HL-60 (cell line): ENCODE measurements at regions not wholly inside any gene's neighbourhood (a gene's known extent, or its start where the extent isn't known, plus 50 kb on each side); places are given as distances from the start of the nearest gene placed in this dataset.

ENCODE experiments used
- DNase-seq, 2 experiments: peaks; one replicate each; pipeline ENCODE4 v3.0.0-alpha.2; 2010 to 2020; ENCODE audit warnings: low read depth in 1 of 2, low spot score in 1 of 2
- H3K27ac ChIP-seq: fragments of 250-450 bp; sonication (Bioruptor Pico); replicated peaks from 2 replicates; pipeline ENCODE4 v1.5.1; 2020; ENCODE audit warnings: mild to moderate bottlenecking, moderate library complexity
- H3K27me3 ChIP-seq: fragments of 250-450 bp; sonication (Bioruptor Pico); 2 replicates; pipeline ENCODE4 v1.5.1; 2021; ENCODE audit warnings: mild to moderate bottlenecking, moderate library complexity; ENCODE audit not compliant: insufficient read depth, poor library complexity, severe bottlenecking
- H3K4me3 ChIP-seq: replicated peaks from 2 replicates; pipeline ENCODE4 v1.5.1; 2011; ENCODE audit warnings: mild to moderate bottlenecking, control low read depth, low read length; ENCODE audit not compliant: insufficient read depth
- CTCF ChIP-seq: IDR thresholded peaks from one replicate; pipeline ENCODE4 v1.5.1; 2011; ENCODE audit warnings: low read length, control low read depth, inconsistent platforms; ENCODE audit not compliant: insufficient read depth
- GABPA ChIP-seq: IDR thresholded peaks from 2 replicates; pipeline ENCODE4 v1.6.1; 2012; ENCODE audit warnings: low read depth
- POLR2AphosphoS5 ChIP-seq: IDR thresholded peaks from 2 replicates; pipeline ENCODE4 v1.6.1; 2012; ENCODE audit warnings: low read depth
- SPI1 ChIP-seq: IDR thresholded peaks from 2 replicates; pipeline ENCODE4 v1.6.1; 2012; ENCODE audit warnings: low read depth, mild to moderate bottlenecking, borderline replicate concordance
- TF ChIP-seq, protein P1 (sequence below): IDR thresholded peaks from 2 replicates; pipeline ENCODE4 v1.6.1; 2012; ENCODE audit warnings: low read depth; ENCODE audit not compliant: insufficient replicate concordance

GRCh38 chr20:11182720-11183119, 508.9 kb upstream of the JAG1 start:
- peak; percentile 13 to 90 for DNase-seq
- no peak overlapping the region for H3K27ac ChIP-seq
- TF ChIP-seq SPI1 = peak; percentile 57; the same call in 1 of the 2 replicates
- TF ChIP-seq POLR2AphosphoS5 = no peak
- no peak overlapping the region for H3K4me3 ChIP-seq
- no peaks in the 10 kb centered on the region for H3K27me3 ChIP-seq

DNA sequence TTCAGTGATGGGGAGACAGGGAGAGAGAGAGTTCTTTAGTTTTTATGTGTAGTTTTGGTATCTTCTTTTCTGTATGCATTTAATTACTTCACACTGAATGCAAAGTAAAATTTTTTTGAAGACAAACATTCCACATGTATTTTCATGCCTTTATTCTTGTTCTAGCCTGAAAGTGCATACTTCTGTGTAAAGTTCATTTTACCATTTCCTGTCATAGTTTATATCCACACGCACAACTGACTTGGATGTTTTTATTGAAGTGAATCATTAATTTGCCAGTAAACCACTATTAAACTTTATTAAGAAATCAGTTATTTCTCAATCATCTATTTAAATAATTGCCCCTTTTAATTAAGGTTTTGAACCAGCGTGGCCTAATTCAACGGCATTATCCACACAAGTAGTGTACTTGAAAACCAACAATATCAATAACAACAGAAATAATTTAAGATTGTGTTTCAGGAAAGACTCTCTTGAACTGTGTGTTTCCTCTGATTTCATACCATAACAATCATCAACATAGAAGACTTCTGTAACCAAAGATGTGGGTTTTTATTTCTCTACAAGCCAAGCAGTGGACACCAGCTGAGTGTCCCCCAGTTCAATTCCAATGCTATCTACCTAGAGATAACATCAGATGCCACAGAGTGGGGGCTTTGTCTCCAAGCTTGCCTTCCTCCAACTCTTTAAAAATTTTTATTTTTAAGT, 512.7 kb upstream of the JAG1 start:
- Histone ChIP-seq H3K27me3 (no peaks in the 10 kb centered on the region), H3K4me3 (no peak overlapping the region), H3K27ac (no peak overlapping the region)
- no peak for DNase-seq
- TF ChIP-seq GABPA = no peak
- TF ChIP-seq SPI1 = no peak
- no peak for TF ChIP-seq CTCF
- TF ChIP-seq, protein P1, sequence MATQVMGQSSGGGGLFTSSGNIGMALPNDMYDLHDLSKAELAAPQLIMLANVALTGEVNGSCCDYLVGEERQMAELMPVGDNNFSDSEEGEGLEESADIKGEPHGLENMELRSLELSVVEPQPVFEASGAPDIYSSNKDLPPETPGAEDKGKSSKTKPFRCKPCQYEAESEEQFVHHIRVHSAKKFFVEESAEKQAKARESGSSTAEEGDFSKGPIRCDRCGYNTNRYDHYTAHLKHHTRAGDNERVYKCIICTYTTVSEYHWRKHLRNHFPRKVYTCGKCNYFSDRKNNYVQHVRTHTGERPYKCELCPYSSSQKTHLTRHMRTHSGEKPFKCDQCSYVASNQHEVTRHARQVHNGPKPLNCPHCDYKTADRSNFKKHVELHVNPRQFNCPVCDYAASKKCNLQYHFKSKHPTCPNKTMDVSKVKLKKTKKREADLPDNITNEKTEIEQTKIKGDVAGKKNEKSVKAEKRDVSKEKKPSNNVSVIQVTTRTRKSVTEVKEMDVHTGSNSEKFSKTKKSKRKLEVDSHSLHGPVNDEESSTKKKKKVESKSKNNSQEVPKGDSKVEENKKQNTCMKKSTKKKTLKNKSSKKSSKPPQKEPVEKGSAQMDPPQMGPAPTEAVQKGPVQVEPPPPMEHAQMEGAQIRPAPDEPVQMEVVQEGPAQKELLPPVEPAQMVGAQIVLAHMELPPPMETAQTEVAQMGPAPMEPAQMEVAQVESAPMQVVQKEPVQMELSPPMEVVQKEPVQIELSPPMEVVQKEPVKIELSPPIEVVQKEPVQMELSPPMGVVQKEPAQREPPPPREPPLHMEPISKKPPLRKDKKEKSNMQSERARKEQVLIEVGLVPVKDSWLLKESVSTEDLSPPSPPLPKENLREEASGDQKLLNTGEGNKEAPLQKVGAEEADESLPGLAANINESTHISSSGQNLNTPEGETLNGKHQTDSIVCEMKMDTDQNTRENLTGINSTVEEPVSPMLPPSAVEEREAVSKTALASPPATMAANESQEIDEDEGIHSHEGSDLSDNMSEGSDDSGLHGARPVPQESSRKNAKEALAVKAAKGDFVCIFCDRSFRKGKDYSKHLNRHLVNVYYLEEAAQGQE = no peak
- no peak for TF ChIP-seq POLR2AphosphoS5

GRCh38 chr20:11188843-11189603, 515.2 kb upstream of the JAG1 start:
- TF ChIP-seq POLR2AphosphoS5 (no peak), GABPA (no peak), CTCF (no peak)
- Histone ChIP-seq H3K27me3 (no peaks in the 10 kb centered on the region), H3K4me3 (no peak overlapping the region), H3K27ac (no peak overlapping the region)
- no peak for DNase-seq

DNA sequence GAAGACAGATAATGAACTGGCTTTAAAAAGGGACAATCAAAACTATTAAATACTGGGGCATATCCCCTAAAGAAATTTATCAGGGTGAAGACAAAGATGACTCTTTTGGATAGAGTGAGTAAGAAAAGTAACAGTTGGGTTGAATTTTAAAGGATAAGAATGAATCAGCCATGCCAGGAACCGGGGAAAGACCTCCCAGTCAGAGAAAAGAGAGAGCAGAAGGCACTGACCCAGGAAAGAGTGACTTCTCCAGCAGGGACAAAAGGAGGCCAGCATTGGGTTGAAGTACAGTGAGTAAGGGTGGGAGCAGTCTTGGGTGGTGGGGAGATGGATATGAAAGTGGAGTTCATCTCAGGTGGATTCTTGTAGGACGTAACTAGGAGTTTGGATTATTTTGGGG, 516.9 kb upstream of the JAG1 start:
- TF ChIP-seq CTCF (no peak), SPI1 (no peak), GABPA (no peak), POLR2AphosphoS5 (no peak)
- TF ChIP-seq, protein P1 = no peak
- Histone ChIP-seq H3K27me3 (no peaks in the 10 kb centered on the region), H3K4me3 (no peak overlapping the region), H3K27ac (no peak overlapping the region)
- DNase-seq = no peak
